H1 (cell line): ENCODE measurements at regions not wholly inside any gene's neighbourhood (a gene's known extent, or its start where the extent isn't known, plus 50 kb on each side); places are given as distances from the start of the nearest gene placed in this dataset.

ENCODE experiments used
- CTCF ChIA-PET: fragments of 300-600 bp; sonication (Branson Sonifier 250); formaldehyde crosslinking; loops from one replicate; lab custom pipeline; 2021; ENCODE audit not compliant: partially characterized antibody; lab: Charles Lee
- POLR2A ChIA-PET: fragments of 300-600 bp; sonication (Branson Sonifier 250); formaldehyde crosslinking; loops from one replicate; lab custom pipeline; 2021; ENCODE audit warnings: inconsistent platforms; ENCODE audit not compliant: partially characterized antibody; lab: Charles Lee
- DNase-seq, 2 experiments: peaks; one replicate each; pipeline versions ENCODE4 v3.0.0 to v3.0.0-alpha.2; 2010 to 2022; ENCODE audit warnings: low spot score in 2 of 2, low read depth in 1 of 2, mixed read lengths in 1 of 2
- FAIRE-seq: peaks from 2 replicates; lab custom pipeline; 2011; peaks lifted over from hg19 to GRCh38; lab: Jason Lieb, UNC
- H2AFZ ChIP-seq: 2 replicates; pipeline ENCODE4 v1.8.1; 2012; ENCODE audit warnings: low read length, inconsistent platforms
- H2AK5ac ChIP-seq: 2 replicates; pipeline ENCODE4 v1.6.1; 2013; ENCODE audit warnings: low read depth, low read length
- H2BK120ac ChIP-seq: replicated peaks from 2 replicates; pipeline ENCODE3; 2013; ENCODE audit warnings: low read depth, low read length, inconsistent platforms
- H2BK12ac ChIP-seq: 2 replicates; pipeline ENCODE4 v1.6.1; 2013; ENCODE audit warnings: low read depth, low read length
- H2BK15ac ChIP-seq: 2 replicates; pipeline ENCODE4 v1.6.1; 2013; ENCODE audit warnings: low read length
- H2BK20ac ChIP-seq: 2 replicates; pipeline ENCODE4 v1.6.1; 2013; ENCODE audit warnings: low read length
- H2BK5ac ChIP-seq: 2 replicates; pipeline ENCODE4 v1.6.1; 2013; ENCODE audit warnings: low read depth, low read length
- H3K14ac ChIP-seq: 2 replicates; pipeline ENCODE4 v1.6.1; 2013; ENCODE audit warnings: inconsistent platforms; ENCODE audit not compliant: insufficient read length
- H3K18ac ChIP-seq: 2 replicates; pipeline ENCODE4 v1.6.1; 2013; ENCODE audit warnings: low read length; ENCODE audit errors: extremely low read depth
- H3K23ac ChIP-seq: 2 replicates; pipeline ENCODE4 v1.6.1; 2013; ENCODE audit warnings: inconsistent platforms; ENCODE audit not compliant: insufficient read length
- H3K23me2 ChIP-seq: 2 replicates; pipeline ENCODE4 v1.6.1; 2013; ENCODE audit warnings: low read depth, low read length
- H3K27ac ChIP-seq: 2 replicates; pipeline ENCODE4 v1.6.1; 2011; ENCODE audit warnings: low read depth, low read length, inconsistent platforms
- H3K27me3 ChIP-seq, 4 experiments: replicated peaks in 1 of 4; 1 replicate in 1 of 4; 2 replicates in 3 of 4; pipeline versions ENCODE4 v1.6.1 to v1.8.1; 2011 to 2013; ENCODE audit warnings: low read length in 3 of 4, mild to moderate bottlenecking in 3 of 4, inconsistent platforms in 2 of 4, mixed read lengths in 2 of 4, moderate library complexity in 1 of 4; ENCODE audit not compliant: control insufficient read depth in 3 of 4, insufficient read depth in 3 of 4; ENCODE audit errors: extremely low read depth in 1 of 4
- H3K36me3 ChIP-seq, 4 experiments: 2 replicates each; pipeline versions ENCODE4 v1.6.1 to v1.8.1; 2011 to 2013; ENCODE audit warnings: mild to moderate bottlenecking in 4 of 4, low read length in 3 of 4, moderate library complexity in 2 of 4, control low read depth in 1 of 4, inconsistent platforms in 1 of 4; ENCODE audit not compliant: insufficient read depth in 4 of 4, control insufficient read depth in 2 of 4
- H3K4ac ChIP-seq: replicated peaks from 2 replicates; pipeline ENCODE3; 2013; ENCODE audit warnings: low read length, low read depth, mixed read lengths, inconsistent platforms; ENCODE audit not compliant: insufficient read length
- H3K4me1 ChIP-seq, 4 experiments: replicated peaks in 1 of 4; 1 replicate in 1 of 4; 2 replicates in 3 of 4; pipeline versions ENCODE4 v1.6.1 to v1.8.1; 2011 to 2013; ENCODE audit warnings: low read length in 3 of 4, inconsistent platforms in 2 of 4, mixed read lengths in 1 of 4; ENCODE audit not compliant: insufficient read depth in 4 of 4, control insufficient read depth in 3 of 4
- H3K4me2 ChIP-seq, 2 experiments: 2 replicates each; pipeline versions ENCODE4 v1.6.1 to v1.8.1; 2011 to 2013; ENCODE audit warnings: low read depth in 2 of 2, low read length in 2 of 2, control low read depth in 1 of 2, inconsistent platforms in 1 of 2, mild to moderate bottlenecking in 1 of 2; ENCODE audit not compliant: insufficient read depth in 1 of 2
- H3K4me3 ChIP-seq, 4 experiments: fragments of 200-600, 300-600 bp in 1 of 4; sonication (generic), shearing (Covaris generic), sonication (Bioruptor Twin) in 1 of 4; 2 replicates each; pipeline versions ENCODE4 v1.5.1 to v1.8.1; 2011 to 2016; ENCODE audit warnings: low read length in 4 of 4, low read depth in 3 of 4, control low read depth in 2 of 4, inconsistent platforms in 2 of 4, mild to moderate bottlenecking in 2 of 4, mixed read lengths in 1 of 4, moderate library complexity in 1 of 4; ENCODE audit not compliant: insufficient read depth in 2 of 4; ENCODE audit errors: extremely low read depth in 1 of 4
- H3K56ac ChIP-seq: replicated peaks from 2 replicates; pipeline ENCODE3; 2013; ENCODE audit warnings: low read depth, mild to moderate bottlenecking, mixed read lengths, low read length, inconsistent platforms; ENCODE audit not compliant: insufficient read length
- H3K79me1 ChIP-seq: 2 replicates; pipeline ENCODE4 v1.6.1; 2013; ENCODE audit warnings: low read depth, low read length, control low read depth
- H3K79me2 ChIP-seq, 2 experiments: 2 replicates each; pipeline versions ENCODE4 v1.6.1 to v1.8.1; 2012 to 2013; ENCODE audit warnings: low read length in 2 of 2, mild to moderate bottlenecking in 2 of 2, inconsistent platforms in 1 of 2; ENCODE audit not compliant: insufficient read depth in 2 of 2, control insufficient read depth in 1 of 2
- H3K9ac ChIP-seq, 4 experiments: replicated peaks in 1 of 4; 1 replicate in 1 of 4; 2 replicates in 3 of 4; pipeline versions ENCODE4 v1.6.1 to v1.8.1; 2011 to 2013; ENCODE audit warnings: low read depth in 3 of 4, low read length in 3 of 4, control low read depth in 2 of 4, mild to moderate bottlenecking in 2 of 4, moderate library complexity in 2 of 4, inconsistent platforms in 1 of 4; ENCODE audit errors: extremely low read depth in 1 of 4
- H3K9me3 ChIP-seq, 2 experiments: 2 replicates each; pipeline versions ENCODE4 v1.6.1 to v1.8.1; 2012 to 2013; ENCODE audit warnings: mild to moderate bottlenecking in 2 of 2, moderate library complexity in 2 of 2, control low read depth in 1 of 2, inconsistent platforms in 1 of 2, low read depth in 1 of 2, low read length in 1 of 2, mixed read lengths in 1 of 2; ENCODE audit not compliant: insufficient read depth in 2 of 2
- H4K20me1 ChIP-seq, 2 experiments: replicated peaks in 1 of 2; 2 replicates each; pipeline versions ENCODE3 to v1.8.1; 2011 to 2013; ENCODE audit warnings: inconsistent platforms in 2 of 2, low read length in 2 of 2, mild to moderate bottlenecking in 1 of 2; ENCODE audit not compliant: insufficient read depth in 2 of 2, control insufficient read depth in 1 of 2
- H4K5ac ChIP-seq: 2 replicates; pipeline ENCODE4 v1.6.1; 2013; ENCODE audit warnings: low read length, low read depth, mixed read lengths, inconsistent platforms; ENCODE audit not compliant: insufficient read length
- H4K8ac ChIP-seq: 2 replicates; pipeline ENCODE4 v1.8.0; 2013; ENCODE audit warnings: mild to moderate bottlenecking, moderate library complexity, low read length, inconsistent platforms; ENCODE audit not compliant: insufficient read depth; ENCODE audit errors: extremely low read depth
- H4K91ac ChIP-seq: replicated peaks from 2 replicates; pipeline ENCODE3; 2013; ENCODE audit warnings: low read length, mixed read lengths, inconsistent platforms; ENCODE audit not compliant: insufficient read length
- ATF3 ChIP-seq: IDR thresholded peaks from 2 replicates; pipeline ENCODE4 v1.6.1; 2011; ENCODE audit warnings: low read depth, mild to moderate bottlenecking, low read length; ENCODE audit not compliant: insufficient read depth
- BRCA1 ChIP-seq: IDR thresholded peaks from 2 replicates; pipeline ENCODE4 v1.6.1; 2012; ENCODE audit warnings: low read depth, low read length, improper control_type of control experiment
- CHD1 ChIP-seq: IDR thresholded peaks from 2 replicates; pipeline ENCODE4 v1.6.1; 2012; ENCODE audit warnings: low read depth, low read length, improper control_type of control experiment
- CHD2 ChIP-seq: IDR thresholded peaks from 2 replicates; pipeline ENCODE4 v1.6.1; 2012; ENCODE audit warnings: low read length, improper control_type of control experiment
- CREB1 ChIP-seq: IDR thresholded peaks from 2 replicates; pipeline ENCODE4 v1.6.1; 2012; ENCODE audit warnings: inconsistent platforms
- CTBP2 ChIP-seq: IDR thresholded peaks from 2 replicates; pipeline ENCODE4 v1.7.0; 2011; ENCODE audit warnings: borderline replicate concordance, mild to moderate bottlenecking, moderate library complexity, mixed read lengths, low read length; ENCODE audit not compliant: insufficient read depth, insufficient read length
- HDAC2 ChIP-seq, 2 experiments: fragments of 300-600 bp in 1 of 2; sonication (generic) in 1 of 2; IDR thresholded peaks; 2 replicates each; pipeline ENCODE4 v1.6.1; 2011 to 2012; ENCODE audit warnings: low read depth in 2 of 2, low read length in 2 of 2, mild to moderate bottlenecking in 2 of 2, moderate library complexity in 2 of 2, borderline replicate concordance in 1 of 2, inconsistent platforms in 1 of 2
- KDM5A ChIP-seq: fragments of 200-600 bp; IDR thresholded peaks from 2 replicates; pipeline ENCODE4 v1.7.1; 2012; ENCODE audit warnings: mild to moderate bottlenecking, low read length, inconsistent platforms, mixed read lengths
- NRF1 ChIP-seq: IDR thresholded peaks from 2 replicates; pipeline ENCODE4 v1.6.1; 2011; ENCODE audit warnings: mild to moderate bottlenecking, low read depth, low read length, improper control_type of control experiment
- POLR2AphosphoS5 ChIP-seq: IDR thresholded peaks from 2 replicates; pipeline ENCODE4 v1.6.1; 2011; ENCODE audit warnings: low read depth, low read length
- POU5F1 ChIP-seq: IDR thresholded peaks from 2 replicates; pipeline ENCODE4 v1.6.1; 2011; ENCODE audit warnings: low read depth, mild to moderate bottlenecking, low read length, moderate library complexity
- RNF2 ChIP-seq: fragments of 200-900, 300-1000 bp; sonication (generic); IDR thresholded peaks from 2 replicates; pipeline ENCODE4 v1.7.1; 2016; ENCODE audit warnings: borderline replicate concordance, low read depth, mild to moderate bottlenecking, antibody characterized with exemption, low read length; ENCODE audit not compliant: poor library complexity, severe bottlenecking; ENCODE audit errors: missing control alignments
- SIRT6 ChIP-seq: IDR thresholded peaks from one replicate; pipeline ENCODE4 v1.7.1; 2012; ENCODE audit warnings: low read length, inconsistent platforms
- SP4 ChIP-seq: IDR thresholded peaks from 2 replicates; pipeline ENCODE4 v1.6.1; 2012; ENCODE audit warnings: low read length, inconsistent platforms
- TEAD4 ChIP-seq: IDR thresholded peaks from 2 replicates; pipeline ENCODE4 v1.6.1; 2012; ENCODE audit warnings: low read depth, low read length, inconsistent platforms, mixed read lengths
- YY1 ChIP-seq: IDR thresholded peaks from 2 replicates; pipeline ENCODE4 v1.6.1; 2011; ENCODE audit warnings: low read depth, mild to moderate bottlenecking, low read length
- WGBS, 2 experiments: shearing (Covaris generic) in 1 of 2; methylation state at CpG; one replicate each; pipeline versions ENCODE4 v1.1.6 to v1.1.7; 2013 to 2015; ENCODE audit warnings: low lambda C conversion rate in 2 of 2, mixed read lengths in 2 of 2, inconsistent platforms in 1 of 2, low coverage in 1 of 2, missing lambda C conversion rate in 1 of 2; ENCODE audit not compliant: insufficient replicate concordance in 2 of 2, insufficient coverage in 1 of 2, insufficient read length in 1 of 2; ENCODE audit errors: extremely low coverage in 1 of 2, missing lambda C conversion rate in 1 of 2; 5-methylcytosine and 5-hydroxymethylcytosine counted together

DNA sequence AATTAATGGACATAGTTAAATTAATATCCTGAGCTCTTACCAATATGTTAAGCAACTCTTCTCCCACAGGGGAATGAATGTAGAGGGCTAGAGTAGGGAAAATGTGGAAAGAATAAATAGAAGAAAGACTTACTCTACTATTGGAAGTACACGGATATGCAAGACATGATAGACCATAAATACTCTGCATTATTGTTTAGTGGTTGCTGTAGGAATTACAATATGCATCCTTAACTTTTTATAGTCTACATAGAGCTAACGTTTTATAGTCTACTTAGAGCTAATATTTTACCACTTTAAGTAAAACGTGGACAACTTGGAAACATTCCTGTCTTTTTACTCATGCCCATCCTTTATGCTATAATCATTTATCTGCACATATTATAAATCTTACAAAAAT lies 163.8 kb upstream of the GALNT5 start:
- Histone ChIP-seq H3K14ac (no peak overlapping the region), H3K23ac (no peak overlapping the region), H3K27ac (no peak overlapping the region), H2BK15ac (no peak overlapping the region), H3K27me3 (no peaks in the 10 kb centered on the region), H2AK5ac (no peak overlapping the region), H3K4me2 (no peak overlapping the region), H3K23me2 (no peaks in the 10 kb centered on the region), H3K4me3 (no peak overlapping the region), H2AFZ (no peak overlapping the region), H3K36me3 (no peaks in the 10 kb centered on the region), H3K79me1 (no peaks in the 10 kb centered on the region), H3K79me2 (no peaks in the 10 kb centered on the region), H3K4ac (no peak overlapping the region), H3K4me1 (no peaks in the 10 kb centered on the region), H4K5ac (no peak overlapping the region), H2BK20ac (no peak overlapping the region), H4K8ac (no peak overlapping the region), H4K20me1 (no peaks in the 10 kb centered on the region), H3K18ac (no peak overlapping the region), H3K9me3 (no peaks in the 10 kb centered on the region), H2BK5ac (no peak overlapping the region), H4K91ac (no peak overlapping the region), H2BK120ac (no peak overlapping the region), H2BK12ac (no peak overlapping the region), H3K9ac (no peak overlapping the region), H3K56ac (no peak overlapping the region)
- ChIA-PET CTCF (interaction anchor here (0.6 to 0.9 kb wide), 2 partner anchors 8 to 403 kb away, joined by 3 read pairs; no protein-coding TSS in a partner anchor), POLR2A (no interaction called here)
- 81% methylated on average over 3 of the region's 3 CpGs; no CpG with 5 or more reads in 1 of the 2 experiments for WGBS, 2 experiments
- FAIRE-seq (no peak), DNase-seq (no peak)
- TF ChIP-seq ATF3 (no peak), BRCA1 (no peak), RNF2 (no peak), CHD2 (no peak), POLR2AphosphoS5 (no peak), NRF1 (no peak), SP4 (no peak), CTBP2 (no peak), SIRT6 (no peak), TEAD4 (no peak), KDM5A (no peak), HDAC2 (IDR thresholded peaks at IDR 0.05; ENCODE audit: borderline replicate concordance in 1 of 2, low read depth in 2 of 2, low read length in 2 of 2) (no peak), YY1 (no peak), POU5F1 (no peak), CHD1 (no peak), CREB1 (no peak)
